Loucy (cell line): ENCODE measurements at regions not wholly inside any gene's neighbourhood (a gene's known extent, or its start where the extent isn't known, plus 50 kb on each side); places are given as distances from the start of the nearest gene placed in this dataset.

Experiments
- CTCF ChIP-seq: fragments of 200-600 bp; sonication (generic); conservative IDR thresholded peaks from 2 replicates; pipeline ENCODE4 v1.5.1; 2014; ENCODE audit warnings: mild to moderate bottlenecking, antibody characterized with exemption, low read length
- EZH2phosphoT487 ChIP-seq: fragments of 200-600 bp; IDR thresholded peaks from 2 replicates; pipeline ENCODE4 v1.6.1; 2018; ENCODE audit warnings: antibody characterized with exemption, mild to moderate bottlenecking, moderate library complexity, borderline replicate concordance

- TF ChIP-seq CTCF (no peak), EZH2phosphoT487 (no peak)
Measured at GRCh38 chr1:61623852-61624251, 101.1 kb downstream of the TM2D1 start.
